ENCODE measurements at regions not wholly inside any gene's neighbourhood (a gene's known extent, or its start where the extent isn't known, plus 50 kb on each side); places are given as distances from the start of the nearest gene placed in this dataset.

DNA sequence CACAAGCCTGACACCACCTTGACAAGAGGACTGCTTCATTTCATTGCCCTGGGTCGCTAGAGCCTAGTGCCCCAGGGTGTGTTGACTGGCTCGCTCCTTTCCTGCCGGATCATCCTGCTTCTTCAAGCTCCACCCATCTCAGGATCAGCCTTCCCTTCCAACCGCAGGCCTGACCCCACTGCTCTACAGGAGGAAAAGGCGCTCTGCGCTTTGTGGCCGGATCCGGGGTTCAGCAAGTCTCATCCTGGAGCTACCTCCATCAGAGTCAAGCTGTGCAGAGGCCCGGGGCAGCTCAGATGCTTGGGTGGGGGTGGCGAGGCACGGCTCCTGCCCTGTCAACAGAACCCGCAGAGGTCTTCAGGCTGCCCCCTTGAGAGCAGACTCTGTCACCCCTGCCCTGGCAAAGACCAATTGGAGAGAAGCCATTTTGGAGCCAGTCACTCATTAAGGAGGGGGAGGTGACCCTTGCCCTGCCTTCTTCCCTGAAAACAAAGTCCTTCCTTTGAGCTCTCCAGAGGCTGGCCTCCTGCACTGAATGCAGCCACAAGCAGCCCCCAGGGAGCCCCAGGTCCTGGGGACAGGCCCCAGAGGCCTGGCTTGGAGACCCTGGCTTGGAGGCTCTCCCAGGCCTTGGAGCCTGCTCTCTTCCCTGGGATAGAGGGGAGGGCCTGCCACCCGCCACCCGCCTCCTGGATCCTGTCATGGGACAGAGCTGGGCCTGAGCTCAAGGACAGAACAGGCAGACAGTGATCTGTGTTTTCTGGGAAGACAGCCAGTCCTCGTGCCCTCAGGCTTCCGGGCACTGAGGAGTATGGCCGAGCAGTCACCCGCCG is 80.3 kb downstream of the CPN2 start:
- no peak for DNase-seq (ENCODE audit: extremely low spot score)
- POLR2A ChIA-PET: no interaction called here
- CTCF ChIA-PET: interaction anchor here (1.2 kb wide), 1 partner anchor 45 kb away, joined by 4 read pairs; no protein-coding TSS in a partner anchor
- TF ChIP-seq, protein P1, sequence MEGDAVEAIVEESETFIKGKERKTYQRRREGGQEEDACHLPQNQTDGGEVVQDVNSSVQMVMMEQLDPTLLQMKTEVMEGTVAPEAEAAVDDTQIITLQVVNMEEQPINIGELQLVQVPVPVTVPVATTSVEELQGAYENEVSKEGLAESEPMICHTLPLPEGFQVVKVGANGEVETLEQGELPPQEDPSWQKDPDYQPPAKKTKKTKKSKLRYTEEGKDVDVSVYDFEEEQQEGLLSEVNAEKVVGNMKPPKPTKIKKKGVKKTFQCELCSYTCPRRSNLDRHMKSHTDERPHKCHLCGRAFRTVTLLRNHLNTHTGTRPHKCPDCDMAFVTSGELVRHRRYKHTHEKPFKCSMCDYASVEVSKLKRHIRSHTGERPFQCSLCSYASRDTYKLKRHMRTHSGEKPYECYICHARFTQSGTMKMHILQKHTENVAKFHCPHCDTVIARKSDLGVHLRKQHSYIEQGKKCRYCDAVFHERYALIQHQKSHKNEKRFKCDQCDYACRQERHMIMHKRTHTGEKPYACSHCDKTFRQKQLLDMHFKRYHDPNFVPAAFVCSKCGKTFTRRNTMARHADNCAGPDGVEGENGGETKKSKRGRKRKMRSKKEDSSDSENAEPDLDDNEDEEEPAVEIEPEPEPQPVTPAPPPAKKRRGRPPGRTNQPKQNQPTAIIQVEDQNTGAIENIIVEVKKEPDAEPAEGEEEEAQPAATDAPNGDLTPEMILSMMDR (IDR thresholded peaks at IDR 0.05; ENCODE audit: control extremely low read depth, extremely low read depth, low read depth, missing control alignments): no peak

DNA sequence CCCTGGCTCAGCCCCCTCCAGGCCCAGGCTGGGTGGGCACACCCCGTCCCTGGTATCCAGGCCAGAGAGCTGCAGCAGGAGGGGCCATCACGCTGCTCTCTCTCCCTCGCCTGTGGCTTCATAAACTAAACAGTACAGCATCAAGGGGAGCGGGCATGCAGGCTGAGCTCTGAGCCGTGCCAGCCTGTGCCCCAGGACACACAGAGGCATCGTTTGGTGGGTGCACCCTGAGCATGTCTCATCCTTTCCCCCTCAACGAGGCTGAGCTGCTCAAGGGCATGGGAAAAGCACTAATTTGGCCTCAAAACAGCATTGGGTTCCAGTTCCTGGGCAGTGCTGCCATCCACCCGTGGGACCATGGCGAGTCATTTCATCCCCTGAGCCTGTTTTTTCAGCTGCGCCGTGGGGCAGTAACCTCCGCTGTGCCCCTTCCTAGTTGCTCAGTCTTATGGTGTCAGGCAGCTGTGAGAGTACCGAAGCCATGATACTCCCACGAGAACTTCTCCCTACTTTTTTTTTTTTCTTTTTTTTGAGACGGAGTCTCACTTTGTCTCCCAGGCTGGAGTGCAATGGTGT is 79.6 kb downstream of the CPN2 start:
- TF ChIP-seq, protein P1 (IDR thresholded peaks at IDR 0.05; ENCODE audit: control extremely low read depth, extremely low read depth, low read depth, missing control alignments): no peak
- DNase-seq (ENCODE audit: extremely low spot score): no peak
- POLR2A ChIA-PET: interaction anchor here (0.5 kb wide), 1 partner anchor 14 kb away, joined by 3 read pairs; no protein-coding TSS in a partner anchor
- CTCF ChIA-PET: interaction anchor here (0.7 to 1.2 kb wide), 2 partner anchors 44 to 72 kb away, joined by 3 to 4 read pairs; no protein-coding TSS in a partner anchor

DNA sequence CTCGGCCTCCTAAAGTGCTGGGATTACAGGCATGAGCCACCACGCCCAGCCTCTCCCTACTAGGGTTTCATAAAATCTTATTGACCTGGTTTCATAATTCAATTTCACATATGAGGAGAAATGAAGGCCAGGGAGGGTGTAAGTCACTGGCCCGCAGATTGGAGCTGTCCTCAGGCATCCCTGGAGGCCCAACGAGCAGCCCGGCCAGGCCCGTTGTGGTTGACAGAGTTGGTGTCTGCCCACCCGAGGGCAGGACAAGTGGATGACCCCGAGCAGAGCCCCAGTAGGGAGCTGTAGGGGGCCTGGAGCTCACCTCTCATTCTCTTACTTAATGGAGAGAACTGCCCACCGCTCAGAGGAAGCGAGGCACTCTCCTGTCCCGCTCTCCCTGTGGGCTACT is 78.9 kb downstream of the CPN2 start:
- ChIA-PET POLR2A (interaction anchor here (0.5 kb wide), 1 partner anchor 15 kb away, joined by 3 read pairs; no protein-coding TSS in a partner anchor), CTCF (interaction anchor here (0.7 kb wide), 1 partner anchor 71 kb away, joined by 3 read pairs; no protein-coding TSS in a partner anchor)
- no peak for DNase-seq (ENCODE audit: extremely low spot score)
- TF ChIP-seq, protein P1 (IDR thresholded peaks at IDR 0.05; ENCODE audit: control extremely low read depth, extremely low read depth, low read depth, missing control alignments): no peak

DNA sequence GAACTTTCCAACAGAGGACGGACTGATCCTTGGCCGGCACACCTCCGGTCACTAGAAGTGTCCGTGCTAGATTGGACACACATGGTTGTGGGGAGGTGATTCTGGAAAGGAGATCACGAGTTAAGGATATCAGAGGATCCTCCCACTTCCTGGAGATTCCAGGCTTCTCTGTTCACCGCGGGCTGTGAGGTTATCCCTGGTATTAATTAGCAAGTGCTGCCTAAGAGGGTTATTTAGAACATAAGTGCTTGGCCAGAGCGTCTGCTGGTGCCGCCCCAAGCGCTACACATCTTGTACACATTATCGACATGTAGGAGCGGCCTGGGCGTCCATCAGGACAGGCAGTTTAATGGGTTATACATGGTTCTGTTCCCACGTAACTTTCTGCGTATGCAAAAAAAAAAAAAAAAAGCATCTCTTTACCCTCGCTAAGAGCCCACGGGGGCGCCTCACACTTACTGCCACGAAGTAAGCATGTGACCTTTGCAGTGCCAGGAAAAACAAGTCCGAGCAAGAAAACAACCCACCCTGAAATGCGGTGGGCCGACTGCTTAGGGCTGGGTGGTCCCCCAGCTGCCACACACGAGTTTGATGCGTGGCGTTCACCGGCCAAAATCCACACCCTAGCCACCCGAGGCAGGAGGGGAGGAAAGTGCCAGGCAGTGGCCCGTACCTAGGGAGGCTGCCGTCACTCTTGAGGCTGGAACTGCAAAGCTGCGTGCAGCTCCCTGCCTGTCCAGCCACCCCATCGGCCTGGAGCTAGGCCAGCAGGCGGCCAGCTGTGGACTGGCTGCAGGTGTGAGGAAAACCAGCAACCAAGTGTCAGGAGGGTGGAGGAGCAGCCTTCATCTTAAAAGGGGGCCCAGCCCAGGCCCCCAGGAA is 78.0 kb downstream of the CPN2 start:
- CTCF ChIA-PET: no interaction called here
- DNase-seq (ENCODE audit: extremely low spot score): no peak
- POLR2A ChIA-PET: no interaction called here
- TF ChIP-seq, protein P1 (IDR thresholded peaks at IDR 0.05; ENCODE audit: control extremely low read depth, extremely low read depth, low read depth, missing control alignments): no peak

DNA sequence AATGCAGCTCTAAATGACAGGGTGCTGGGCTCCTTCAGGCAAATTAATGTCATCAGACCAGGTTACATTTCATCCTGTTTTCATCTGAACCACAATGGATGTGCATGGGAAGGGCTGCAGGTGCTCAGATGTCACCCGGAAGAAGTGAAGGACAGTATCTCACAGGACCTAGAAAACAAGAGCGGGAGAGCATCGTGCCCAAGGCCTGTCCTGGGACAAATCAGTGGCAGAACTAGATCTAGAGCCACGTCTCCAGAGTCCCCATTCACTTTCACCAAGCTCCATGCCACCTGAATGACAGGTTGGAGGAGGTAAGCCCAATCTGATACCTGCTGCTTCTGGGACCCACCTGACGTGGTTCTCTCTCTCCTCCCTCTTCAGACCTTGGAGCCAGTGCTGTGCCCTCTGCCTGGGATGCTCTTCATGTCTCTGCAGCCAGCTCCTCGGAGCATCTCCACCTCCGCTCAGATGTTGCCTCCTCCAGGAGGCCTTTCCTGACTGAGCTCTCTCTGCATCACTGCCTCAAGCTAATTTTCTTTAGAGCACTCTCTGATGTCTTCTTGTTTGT is 77.3 kb downstream of the CPN2 start:
- TF ChIP-seq, protein P1 (IDR thresholded peaks at IDR 0.05; ENCODE audit: control extremely low read depth, extremely low read depth, low read depth, missing control alignments): no peak
- CTCF ChIA-PET: no interaction called here
- POLR2A ChIA-PET: no interaction called here
- no peak for DNase-seq (ENCODE audit: extremely low spot score)
